Epithelial cell of proximal tubule (primary cell): ENCODE measurements at regions not wholly inside any gene's neighbourhood (a gene's known extent, or its start where the extent isn't known, plus 50 kb on each side); places are given as distances from the start of the nearest gene placed in this dataset.

Source experiments
- DNase-seq: peaks from one replicate; pipeline ENCODE4 v3.0.0-alpha.2; 2011; ENCODE audit warnings: low read depth
- H3K4me3 ChIP-seq: 2 replicates; pipeline ENCODE4 v1.5.1; 2011; ENCODE audit warnings: low read depth, mild to moderate bottlenecking, low read length
- TF ChIP-seq, protein P1 (sequence below): conservative IDR thresholded peaks from 2 replicates; pipeline ENCODE4 v1.5.1; 2012; ENCODE audit warnings: low read depth, mild to moderate bottlenecking, low read length

DNA sequence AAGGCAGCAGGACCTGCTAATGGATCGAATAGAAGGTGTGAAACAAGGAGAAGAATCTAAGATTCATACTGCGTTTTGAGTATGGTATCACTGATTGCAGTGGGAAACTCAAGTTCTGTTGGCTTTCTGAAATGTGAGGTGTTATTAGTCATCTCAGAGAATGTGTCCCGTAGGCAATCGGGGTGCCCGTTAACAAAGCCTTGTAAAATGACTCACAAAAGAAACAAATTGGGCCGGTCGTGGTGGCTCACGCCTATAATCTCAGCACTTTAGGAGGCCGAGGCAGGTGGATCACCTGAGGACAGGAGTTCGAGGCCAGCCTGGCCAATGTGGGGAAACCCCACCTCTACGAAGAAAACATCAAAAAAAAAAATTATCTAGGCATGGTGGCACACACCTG is 118.2 kb upstream of the C7orf33 start:
- DNase-seq, result no peak
- no peak overlapping the region for H3K4me3 ChIP-seq
- TF ChIP-seq, protein P1, sequence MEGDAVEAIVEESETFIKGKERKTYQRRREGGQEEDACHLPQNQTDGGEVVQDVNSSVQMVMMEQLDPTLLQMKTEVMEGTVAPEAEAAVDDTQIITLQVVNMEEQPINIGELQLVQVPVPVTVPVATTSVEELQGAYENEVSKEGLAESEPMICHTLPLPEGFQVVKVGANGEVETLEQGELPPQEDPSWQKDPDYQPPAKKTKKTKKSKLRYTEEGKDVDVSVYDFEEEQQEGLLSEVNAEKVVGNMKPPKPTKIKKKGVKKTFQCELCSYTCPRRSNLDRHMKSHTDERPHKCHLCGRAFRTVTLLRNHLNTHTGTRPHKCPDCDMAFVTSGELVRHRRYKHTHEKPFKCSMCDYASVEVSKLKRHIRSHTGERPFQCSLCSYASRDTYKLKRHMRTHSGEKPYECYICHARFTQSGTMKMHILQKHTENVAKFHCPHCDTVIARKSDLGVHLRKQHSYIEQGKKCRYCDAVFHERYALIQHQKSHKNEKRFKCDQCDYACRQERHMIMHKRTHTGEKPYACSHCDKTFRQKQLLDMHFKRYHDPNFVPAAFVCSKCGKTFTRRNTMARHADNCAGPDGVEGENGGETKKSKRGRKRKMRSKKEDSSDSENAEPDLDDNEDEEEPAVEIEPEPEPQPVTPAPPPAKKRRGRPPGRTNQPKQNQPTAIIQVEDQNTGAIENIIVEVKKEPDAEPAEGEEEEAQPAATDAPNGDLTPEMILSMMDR, result no peak

DNA sequence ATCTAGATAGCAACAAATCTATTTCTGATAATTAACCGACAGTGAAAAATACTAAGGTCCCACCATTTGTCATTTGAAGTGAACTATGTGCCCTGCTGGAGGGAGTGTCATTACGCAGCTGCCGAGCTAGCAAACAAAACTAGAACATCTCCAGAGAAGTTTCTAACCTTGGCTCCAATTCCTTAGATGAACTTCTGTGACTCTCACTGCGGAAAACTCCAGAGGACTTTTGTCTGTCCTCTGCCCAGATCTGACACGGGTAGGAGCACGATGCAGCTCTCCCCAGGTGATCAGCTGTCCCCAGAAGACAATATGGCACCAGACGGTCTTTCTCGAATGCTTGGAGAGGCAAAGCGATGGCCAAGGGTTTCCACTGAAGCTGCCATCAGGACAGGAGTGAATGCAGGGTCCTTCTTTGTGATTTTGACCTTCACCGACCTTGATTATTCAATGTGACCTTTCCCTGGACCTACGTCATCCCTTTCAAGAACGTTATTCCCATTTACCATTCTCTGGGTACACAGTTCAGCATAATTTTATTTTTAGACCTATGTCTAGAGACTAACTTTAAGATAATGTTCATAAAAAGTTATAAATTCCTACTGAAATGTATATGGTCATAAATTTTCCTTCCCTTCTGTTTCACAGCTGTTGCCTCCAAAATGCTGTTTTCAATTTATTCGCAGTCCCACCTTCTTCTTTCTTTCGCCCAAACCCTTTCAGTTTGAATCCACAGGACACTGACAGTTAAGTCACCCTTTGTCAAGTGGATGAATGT is 116.7 kb upstream of the C7orf33 start:
- no peak for DNase-seq
- TF ChIP-seq, protein P1, result no peak

DNA sequence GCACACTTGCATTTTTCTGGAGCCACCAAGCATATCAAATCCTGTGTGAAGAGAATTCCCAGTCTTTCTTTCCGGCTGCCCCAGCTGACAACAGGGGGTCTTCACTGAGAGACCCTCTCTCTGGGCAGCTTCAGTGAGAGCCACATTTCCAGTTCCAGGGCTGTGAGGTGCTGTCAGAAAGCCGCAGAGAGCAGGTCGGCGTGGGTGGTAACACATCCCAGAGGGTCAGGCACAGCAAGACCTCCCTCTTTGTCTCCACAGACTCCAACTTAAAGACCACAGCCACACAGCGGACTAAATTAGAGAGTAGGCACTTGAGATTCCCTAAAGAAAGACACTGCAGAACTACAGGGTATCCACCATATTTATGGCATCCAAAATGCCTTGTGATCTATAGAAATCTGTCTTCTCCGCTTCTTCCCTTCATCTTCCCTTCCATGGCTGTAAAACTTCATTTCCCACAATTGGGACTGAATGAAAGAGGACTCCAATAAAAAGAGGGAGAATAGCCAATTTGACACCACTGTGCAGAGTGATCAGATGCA is 116.0 kb upstream of the C7orf33 start:
- no peak overlapping the region for H3K4me3 ChIP-seq
- TF ChIP-seq, protein P1, result no peak
- DNase-seq, result no peak

More for the DNA sequence above, 116.7 kb upstream of the C7orf33 start:
- H3K4me3 ChIP-seq, result no peak overlapping the region

DNA sequence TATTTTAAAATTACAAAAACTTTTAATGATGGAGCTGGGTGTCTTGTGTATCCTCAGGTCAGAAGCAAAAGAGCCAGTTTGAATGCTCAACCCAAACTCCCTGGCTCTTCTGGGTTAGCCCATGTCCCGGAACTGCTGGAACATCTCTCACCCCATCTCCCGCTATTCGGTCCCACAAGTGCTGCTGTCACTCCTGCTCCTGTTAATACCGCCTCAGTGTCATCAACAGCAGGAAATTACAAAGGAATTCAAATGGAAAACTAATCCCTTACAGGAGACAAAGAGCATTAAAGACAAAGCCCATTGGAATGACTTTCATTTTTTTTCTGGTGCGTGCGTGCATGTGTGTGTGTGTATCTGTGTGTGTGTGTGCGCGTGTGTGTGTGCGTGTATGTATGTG is 112.0 kb upstream of the C7orf33 start:
- no peak overlapping the region for H3K4me3 ChIP-seq
- DNase-seq, result no peak
- TF ChIP-seq, protein P1, result no peak

DNA sequence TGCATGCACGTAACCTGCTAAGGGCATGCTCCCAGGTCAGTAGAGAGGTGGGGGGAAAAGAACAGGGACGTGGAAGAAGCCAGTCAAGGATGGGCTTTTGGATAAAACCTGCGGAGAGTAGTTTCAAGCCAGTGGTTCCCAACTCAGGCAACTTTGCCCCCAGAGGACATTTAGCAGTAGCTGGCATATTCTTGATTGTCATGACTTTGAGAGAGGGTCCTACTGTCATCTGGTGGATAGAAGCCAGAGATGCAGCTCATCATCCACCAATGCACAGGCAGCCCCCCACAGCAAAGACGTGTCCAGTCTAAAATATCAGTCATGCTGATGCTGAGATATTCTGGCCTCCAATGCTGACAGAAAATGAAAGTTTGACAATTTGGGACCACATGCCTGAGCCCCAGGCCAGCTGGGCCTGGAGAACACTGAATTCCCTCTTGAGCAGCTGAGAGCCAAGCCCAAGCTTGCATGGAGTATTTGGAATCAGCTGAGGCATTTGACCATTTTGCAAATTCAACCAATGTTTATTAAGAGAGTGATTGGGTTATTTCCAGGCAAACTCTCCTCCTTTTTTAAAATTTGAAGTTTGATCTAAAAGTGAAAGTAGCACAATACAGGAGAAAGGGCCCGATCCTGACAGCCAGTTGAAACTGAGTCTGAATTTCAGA is 110.0 kb upstream of the C7orf33 start:
- DNase-seq, result no peak
- no peak overlapping the region for H3K4me3 ChIP-seq
- TF ChIP-seq, protein P1, result no peak

DNA sequence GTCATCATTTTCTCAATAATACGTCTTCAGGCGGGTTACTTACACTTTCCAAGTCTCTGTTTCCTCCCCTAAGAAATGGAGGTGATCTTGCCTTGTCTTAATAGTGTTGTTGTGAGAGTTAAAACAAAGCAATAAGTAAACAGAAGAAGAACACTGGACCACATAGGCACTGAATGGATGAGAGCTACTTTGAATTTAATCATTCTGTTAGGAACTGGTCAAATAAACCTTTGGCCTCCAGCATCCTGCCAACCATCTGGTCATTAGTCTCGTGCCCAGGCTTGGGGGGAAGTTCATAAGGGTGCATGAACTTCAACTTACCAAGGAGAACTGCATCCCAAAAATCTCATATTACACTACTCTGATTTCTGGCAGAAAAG is 109.4 kb upstream of the C7orf33 start:
- H3K4me3 ChIP-seq, result no peak overlapping the region
- DNase-seq, result no peak
- TF ChIP-seq, protein P1, result no peak
